ENCODE measurements at regions not wholly inside any gene's neighbourhood (a gene's known extent, or its start where the extent isn't known, plus 50 kb on each side); places are given as distances from the start of the nearest gene placed in this dataset.

GRCh38 chr5:93954421-93955069 is 213.1 kb upstream of the POU5F2 start:
- TF ChIP-seq CTCF (conservative IDR thresholded peaks at IDR 0.05; ENCODE audit: low read length) (no peak), EZH2phosphoT487 (IDR thresholded peaks at IDR 0.05; ENCODE audit: borderline replicate concordance, low read depth, low read length) (no peak)
